ENCODE measurements at regions not wholly inside any gene's neighbourhood (a gene's known extent, or its start where the extent isn't known, plus 50 kb on each side); places are given as distances from the start of the nearest gene placed in this dataset.

DNA sequence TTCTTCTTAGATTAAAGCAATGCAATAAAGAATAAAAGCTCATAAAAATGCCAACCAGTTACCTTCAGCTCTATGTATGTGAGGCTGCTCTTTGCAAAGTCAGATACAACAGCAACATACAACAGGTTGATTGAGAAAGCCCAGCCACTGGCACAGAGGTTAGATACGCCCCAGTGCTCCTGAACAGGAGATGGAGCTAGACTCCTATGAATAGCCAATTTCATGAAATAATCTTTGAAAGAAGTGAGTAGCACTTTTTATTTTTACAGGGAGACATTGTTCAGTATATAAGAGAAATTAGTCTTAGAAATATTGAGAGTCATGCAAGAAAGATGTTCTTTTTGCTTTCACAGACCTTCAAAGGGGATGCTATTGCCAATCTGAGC, 362.4 kb upstream of the MEX3C start:
- DNase-seq (ENCODE audit: extremely low read depth, insufficient read length), result no peak
- peak; percentile 13 for TF ChIP-seq CTCF (IDR thresholded peaks at IDR 0.05; ENCODE audit: insufficient read depth, low read length, poor library complexity, severe bottlenecking)
- no peaks in the 10 kb centered on the region for H3K36me3 ChIP-seq (ENCODE audit: control insufficient read depth, insufficient read depth, low read length)
- H3K27me3 ChIP-seq (replicated peaks; ENCODE audit: control insufficient read depth, insufficient read depth, low read length), result no peaks in the 10 kb centered on the region
- no peak overlapping the region for H3K4me3 ChIP-seq (replicated peaks; ENCODE audit: low read depth, low read length)

GRCh38 chr18:51561821-51562220, 364.3 kb upstream of the MEX3C start:
- Histone ChIP-seq H3K27me3 (replicated peaks; ENCODE audit: control insufficient read depth, insufficient read depth, low read length) (no peaks in the 10 kb centered on the region), H3K36me3 (ENCODE audit: control insufficient read depth, insufficient read depth, low read length) (no peaks in the 10 kb centered on the region), H3K4me3 (replicated peaks; ENCODE audit: low read depth, low read length) (no peak overlapping the region)
- no peak for TF ChIP-seq CTCF (IDR thresholded peaks at IDR 0.05; ENCODE audit: insufficient read depth, low read length, poor library complexity, severe bottlenecking)
- DNase-seq (ENCODE audit: extremely low read depth, insufficient read length), result no peak

DNA sequence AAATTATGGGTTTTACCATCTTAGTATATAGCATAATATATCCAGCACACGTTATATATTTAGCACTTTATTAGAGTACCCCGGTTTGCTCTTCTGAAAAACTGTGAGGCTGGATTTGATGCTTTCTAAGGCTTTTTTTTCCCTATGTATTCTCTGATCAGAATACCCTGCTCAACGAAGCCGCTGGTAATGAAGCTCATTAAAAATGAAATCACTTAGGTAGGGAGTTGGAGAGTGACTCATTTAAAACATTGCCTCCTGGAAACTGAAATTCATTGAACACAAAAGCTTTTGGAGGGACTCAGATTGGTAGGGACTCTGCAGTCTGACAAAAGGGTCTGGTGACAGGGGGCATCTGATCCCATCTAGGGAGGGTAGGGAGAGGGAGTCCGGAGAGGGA, 365.4 kb upstream of the MEX3C start:
- H3K36me3 ChIP-seq (ENCODE audit: control insufficient read depth, insufficient read depth, low read length), result no peaks in the 10 kb centered on the region
- no peaks in the 10 kb centered on the region for H3K27me3 ChIP-seq (replicated peaks; ENCODE audit: control insufficient read depth, insufficient read depth, low read length)
- H3K4me3 ChIP-seq (replicated peaks; ENCODE audit: low read depth, low read length), result no peak overlapping the region
- no peak for DNase-seq (ENCODE audit: extremely low read depth, insufficient read length)
- TF ChIP-seq CTCF (IDR thresholded peaks at IDR 0.05; ENCODE audit: insufficient read depth, low read length, poor library complexity, severe bottlenecking), result no peak

GRCh38 chr18:51563396-51563795, 365.9 kb upstream of the MEX3C start:
- Histone ChIP-seq H3K36me3 (ENCODE audit: control insufficient read depth, insufficient read depth, low read length) (no peaks in the 10 kb centered on the region), H3K27me3 (replicated peaks; ENCODE audit: control insufficient read depth, insufficient read depth, low read length) (no peaks in the 10 kb centered on the region), H3K4me3 (replicated peaks; ENCODE audit: low read depth, low read length) (no peak overlapping the region)
- DNase-seq (ENCODE audit: extremely low read depth, insufficient read length), result no peak
- no peak for TF ChIP-seq CTCF (IDR thresholded peaks at IDR 0.05; ENCODE audit: insufficient read depth, low read length, poor library complexity, severe bottlenecking)

DNA sequence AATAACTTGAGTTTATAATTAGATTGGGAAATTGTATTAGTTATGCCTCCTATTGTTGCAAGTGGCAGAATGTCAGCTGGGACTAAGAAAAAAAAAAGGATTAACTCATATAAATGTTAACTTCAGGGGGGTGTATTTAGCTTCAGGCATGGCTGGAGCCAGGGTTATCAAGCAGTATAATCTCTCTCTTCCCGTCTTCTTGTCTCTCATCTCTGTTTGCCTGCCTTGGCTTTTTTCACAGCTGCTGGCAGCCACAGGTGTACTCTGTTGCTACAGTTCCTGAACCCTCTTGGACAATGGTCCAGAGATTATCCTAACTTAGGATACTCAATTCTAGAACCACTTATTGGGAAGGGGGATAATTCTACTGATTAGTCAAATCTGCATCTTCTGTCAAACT, 370.7 kb upstream of the MEX3C start:
- Histone ChIP-seq H3K36me3 (ENCODE audit: control insufficient read depth, insufficient read depth, low read length) (no peaks in the 10 kb centered on the region), H3K27me3 (replicated peaks; ENCODE audit: control insufficient read depth, insufficient read depth, low read length) (no peaks in the 10 kb centered on the region), H3K4me3 (replicated peaks; ENCODE audit: low read depth, low read length) (no peak overlapping the region)
- no peak for DNase-seq (ENCODE audit: extremely low read depth, insufficient read length)
- TF ChIP-seq CTCF (IDR thresholded peaks at IDR 0.05; ENCODE audit: insufficient read depth, low read length, poor library complexity, severe bottlenecking), result no peak

GRCh38 chr18:51569153-51569552, 371.7 kb upstream of the MEX3C start:
- no peaks in the 10 kb centered on the region for H3K36me3 ChIP-seq (ENCODE audit: control insufficient read depth, insufficient read depth, low read length)
- no peak for DNase-seq (ENCODE audit: extremely low read depth, insufficient read length)
- H3K4me3 ChIP-seq (replicated peaks; ENCODE audit: low read depth, low read length), result no peak overlapping the region
- TF ChIP-seq CTCF (IDR thresholded peaks at IDR 0.05; ENCODE audit: insufficient read depth, low read length, poor library complexity, severe bottlenecking), result no peak
- H3K27me3 ChIP-seq (replicated peaks; ENCODE audit: control insufficient read depth, insufficient read depth, low read length), result no peaks in the 10 kb centered on the region

All from GM06990 (cell line).